D721Med (cell line): ENCODE measurements at regions not wholly inside any gene's neighbourhood (a gene's known extent, or its start where the extent isn't known, plus 50 kb on each side); places are given as distances from the start of the nearest gene placed in this dataset.

Source experiments
- DNase-seq: peaks from one replicate; pipeline ENCODE4 v3.0.0; 2011; ENCODE audit warnings: low spot score; ENCODE audit not compliant: insufficient read length
- FAIRE-seq: peaks from 2 replicates; lab custom pipeline; 2011; peaks lifted over from hg19 to GRCh38; lab: Jason Lieb, UNC
- TF ChIP-seq, protein P1 (sequence below): IDR thresholded peaks from 2 replicates; pipeline ENCODE4 v1.5.1; 2012; ENCODE audit warnings: mild to moderate bottlenecking, control low read depth; ENCODE audit not compliant: insufficient read depth; ENCODE audit errors: missing control alignments

DNA sequence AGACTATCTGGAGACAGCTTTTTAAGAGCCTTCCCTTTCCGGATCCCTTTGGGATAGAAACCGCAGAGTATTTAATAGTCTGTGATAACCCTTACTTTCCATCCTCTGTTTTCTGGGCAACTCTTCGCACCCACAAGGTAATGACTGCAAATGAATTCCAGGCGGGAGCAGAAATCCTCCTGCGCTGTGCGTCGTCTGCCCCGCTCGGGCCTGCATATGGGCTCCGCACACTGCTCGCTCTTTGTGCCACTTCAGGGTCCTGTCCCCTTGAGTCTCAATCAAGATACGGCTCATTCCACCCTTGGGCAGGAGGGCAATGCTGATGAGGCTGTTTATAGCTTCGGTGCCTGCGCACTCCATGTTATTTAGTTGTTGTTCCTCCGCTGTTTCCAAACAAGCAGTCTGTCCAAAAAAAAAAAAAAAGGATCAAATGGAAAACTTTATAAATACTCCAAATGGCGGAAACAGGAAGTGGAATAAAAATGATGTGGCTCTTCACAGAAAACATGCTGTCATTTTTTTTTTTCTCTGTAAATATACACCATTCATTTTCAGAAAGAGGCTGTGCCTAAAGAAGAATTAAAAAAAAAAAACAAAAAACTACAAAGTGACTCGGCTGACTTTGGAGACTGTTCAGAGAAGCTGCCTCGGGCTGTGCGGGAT, 169.6 kb upstream of the GMDS start:
- FAIRE-seq (no peak), DNase-seq (no peak)
- TF ChIP-seq, protein P1, sequence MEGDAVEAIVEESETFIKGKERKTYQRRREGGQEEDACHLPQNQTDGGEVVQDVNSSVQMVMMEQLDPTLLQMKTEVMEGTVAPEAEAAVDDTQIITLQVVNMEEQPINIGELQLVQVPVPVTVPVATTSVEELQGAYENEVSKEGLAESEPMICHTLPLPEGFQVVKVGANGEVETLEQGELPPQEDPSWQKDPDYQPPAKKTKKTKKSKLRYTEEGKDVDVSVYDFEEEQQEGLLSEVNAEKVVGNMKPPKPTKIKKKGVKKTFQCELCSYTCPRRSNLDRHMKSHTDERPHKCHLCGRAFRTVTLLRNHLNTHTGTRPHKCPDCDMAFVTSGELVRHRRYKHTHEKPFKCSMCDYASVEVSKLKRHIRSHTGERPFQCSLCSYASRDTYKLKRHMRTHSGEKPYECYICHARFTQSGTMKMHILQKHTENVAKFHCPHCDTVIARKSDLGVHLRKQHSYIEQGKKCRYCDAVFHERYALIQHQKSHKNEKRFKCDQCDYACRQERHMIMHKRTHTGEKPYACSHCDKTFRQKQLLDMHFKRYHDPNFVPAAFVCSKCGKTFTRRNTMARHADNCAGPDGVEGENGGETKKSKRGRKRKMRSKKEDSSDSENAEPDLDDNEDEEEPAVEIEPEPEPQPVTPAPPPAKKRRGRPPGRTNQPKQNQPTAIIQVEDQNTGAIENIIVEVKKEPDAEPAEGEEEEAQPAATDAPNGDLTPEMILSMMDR = no peak

DNA sequence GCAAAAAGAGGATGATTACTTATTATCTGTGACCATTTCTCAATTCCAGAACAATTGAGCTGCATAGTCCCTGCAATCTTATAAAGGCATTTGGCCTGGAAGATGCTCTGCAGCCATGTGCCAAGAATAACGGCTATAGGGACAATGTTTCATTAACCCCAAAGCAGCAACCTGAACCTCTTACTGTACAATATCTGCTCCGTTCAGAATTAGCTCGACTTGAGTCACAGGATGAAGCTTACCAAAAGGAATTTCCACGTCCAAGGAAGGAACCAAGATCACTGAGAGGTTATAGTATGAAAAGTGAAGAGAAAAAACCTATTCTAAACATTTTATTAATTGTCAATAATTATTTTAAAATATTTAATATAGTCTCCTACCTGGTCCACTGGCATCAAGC, 167.3 kb upstream of the GMDS start:
- DNase-seq (no peak), FAIRE-seq (no peak)
- TF ChIP-seq, protein P1 = no peak

DNA sequence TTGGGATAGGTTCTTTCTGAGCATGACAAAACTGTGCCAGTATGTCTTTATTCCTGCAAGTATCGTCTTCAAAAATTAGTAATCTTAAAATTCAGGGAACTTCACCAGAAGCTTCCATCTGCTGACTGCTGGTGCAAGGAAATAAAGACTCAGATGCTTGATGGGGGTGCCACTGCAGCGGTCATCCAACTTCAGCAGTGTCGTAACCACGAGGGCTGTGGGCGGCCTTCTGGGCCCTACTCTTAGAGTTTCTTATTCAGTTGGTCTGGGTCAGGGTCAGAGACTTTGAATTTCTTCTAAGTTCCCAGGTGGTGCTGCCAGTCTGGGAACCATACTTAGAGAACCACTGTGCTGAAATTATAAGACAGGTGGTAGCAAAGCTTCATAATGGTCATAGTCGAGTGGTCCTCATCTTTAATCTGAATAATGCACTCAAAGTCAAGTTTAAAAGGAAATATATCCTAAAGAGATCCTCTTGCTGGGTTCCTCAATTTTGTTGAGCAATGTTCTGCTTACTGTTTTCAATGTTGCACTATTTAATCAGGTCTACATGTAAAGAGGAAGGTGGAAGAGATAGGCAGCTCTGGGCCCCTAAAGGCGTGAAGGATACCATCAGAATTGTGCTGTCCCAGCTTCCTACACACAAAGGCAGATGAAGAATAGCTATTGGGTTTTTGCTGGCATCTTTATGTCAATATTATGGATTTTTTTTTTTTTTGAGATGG, 165.4 kb upstream of the GMDS start:
- no peak for DNase-seq
- TF ChIP-seq, protein P1 = no peak
- no peak for FAIRE-seq

GRCh38 chr6:2407525-2407924, 162.1 kb upstream of the GMDS start:
- TF ChIP-seq, protein P1 = no peak
- no peak for DNase-seq
- no peak for FAIRE-seq

DNA sequence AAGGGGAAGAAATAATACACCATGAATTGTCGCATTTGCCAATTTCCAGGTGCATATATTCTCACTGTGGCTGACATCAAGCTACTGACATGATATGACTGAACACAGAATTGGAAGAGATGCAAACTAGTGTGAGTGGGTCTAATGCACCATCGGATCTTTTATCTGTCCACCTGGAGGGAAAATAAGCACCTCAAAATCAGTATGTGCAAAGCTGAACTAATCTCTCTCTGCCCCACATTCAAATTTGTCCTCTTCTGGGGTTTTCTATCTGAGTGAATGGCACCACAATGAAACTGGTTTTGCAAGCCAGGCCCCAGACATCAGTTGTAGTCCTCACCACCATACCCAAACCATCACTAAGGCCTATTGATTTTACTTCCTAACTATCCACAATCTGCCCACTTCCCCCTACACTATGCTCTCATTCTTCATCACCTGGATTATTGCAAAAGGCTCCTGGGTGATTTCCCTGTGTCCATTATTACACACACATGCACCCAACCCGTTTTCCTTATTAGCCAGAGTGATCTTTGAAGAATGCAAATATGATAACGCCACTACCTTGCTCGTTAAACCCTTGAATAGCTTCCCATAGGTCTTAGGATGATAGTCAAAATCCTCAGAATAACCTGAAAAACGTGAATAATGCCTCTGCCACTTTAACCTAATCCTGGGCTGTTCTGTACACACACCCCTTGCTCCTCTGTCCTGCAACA, 159.0 kb upstream of the GMDS start:
- FAIRE-seq (no peak), DNase-seq (no peak)
- TF ChIP-seq, protein P1 = no peak

DNA sequence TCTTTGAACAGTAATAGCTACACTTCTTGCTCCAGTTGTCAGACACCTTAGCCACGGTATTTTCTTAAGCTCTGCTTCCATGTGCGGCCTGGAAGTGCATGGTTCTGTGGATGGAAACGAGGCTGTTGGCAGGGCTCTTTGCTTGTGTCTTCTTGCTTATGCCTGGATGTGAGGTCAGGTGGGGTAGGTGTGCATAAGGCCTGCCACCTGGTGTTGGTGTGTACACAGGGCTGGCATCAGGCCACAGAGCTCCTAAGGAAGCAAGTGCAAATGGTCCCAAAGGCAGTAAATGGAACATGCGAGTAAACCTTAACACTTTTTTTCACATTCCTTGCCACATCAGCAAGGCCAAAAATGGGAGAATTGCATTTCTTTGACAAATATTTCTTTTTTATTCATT, 158.1 kb upstream of the GMDS start:
- TF ChIP-seq, protein P1 = no peak
- FAIRE-seq (no peak), DNase-seq (no peak)
